Myocyte (in vitro differentiated cells): ENCODE measurements at regions not wholly inside any gene's neighbourhood (a gene's known extent, or its start where the extent isn't known, plus 50 kb on each side); places are given as distances from the start of the nearest gene placed in this dataset.

ENCODE experiments used
- DNase-seq: peaks from one replicate; pipeline ENCODE4 v3.0.0-alpha.2; 2012; ENCODE audit warnings: low read depth

GRCh38 chr2:149819356-149819957 lies 231.9 kb upstream of the MMADHC start:
- DNase-seq, result no peak

DNA sequence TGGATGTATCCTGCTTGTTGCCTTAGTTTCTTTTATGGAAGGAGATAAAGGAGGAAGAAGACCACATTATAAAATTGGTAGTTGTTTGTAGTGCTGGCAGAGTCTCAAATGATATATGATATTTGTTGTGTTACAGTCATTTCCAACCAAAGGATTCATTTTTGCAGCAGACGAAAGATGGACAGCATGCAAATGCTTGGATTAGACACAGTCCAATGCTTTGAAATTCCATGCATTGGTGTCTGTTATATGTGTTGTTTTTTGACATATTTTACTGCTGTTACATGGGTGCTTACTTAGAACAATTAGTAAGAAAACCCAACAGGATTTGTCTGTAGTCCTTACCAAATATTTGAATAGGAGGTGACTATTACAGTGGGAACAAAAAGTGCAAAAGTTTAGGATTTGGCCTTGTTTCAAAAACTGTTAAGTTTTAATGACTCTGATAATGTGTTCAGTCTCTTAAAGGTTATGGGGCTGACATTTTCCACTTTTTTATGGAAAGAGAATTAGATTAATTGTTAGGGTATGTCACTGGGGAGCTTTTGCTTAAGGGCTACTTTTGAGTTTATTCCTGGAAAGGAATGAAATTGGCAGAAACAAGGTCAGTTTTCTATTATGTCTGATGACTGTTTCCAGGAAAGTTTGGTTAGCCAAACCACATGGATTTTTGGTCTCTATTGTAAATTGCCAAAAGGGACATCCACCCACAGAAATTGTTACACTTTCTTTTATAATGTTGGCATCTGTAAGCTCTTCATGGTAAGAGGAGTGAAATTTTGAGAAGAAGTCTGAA lies 229.4 kb upstream of the MMADHC start:
- DNase-seq, result no peak

GRCh38 chr2:149815941-149816340 lies 228.4 kb upstream of the MMADHC start:
- no peak for DNase-seq

DNA sequence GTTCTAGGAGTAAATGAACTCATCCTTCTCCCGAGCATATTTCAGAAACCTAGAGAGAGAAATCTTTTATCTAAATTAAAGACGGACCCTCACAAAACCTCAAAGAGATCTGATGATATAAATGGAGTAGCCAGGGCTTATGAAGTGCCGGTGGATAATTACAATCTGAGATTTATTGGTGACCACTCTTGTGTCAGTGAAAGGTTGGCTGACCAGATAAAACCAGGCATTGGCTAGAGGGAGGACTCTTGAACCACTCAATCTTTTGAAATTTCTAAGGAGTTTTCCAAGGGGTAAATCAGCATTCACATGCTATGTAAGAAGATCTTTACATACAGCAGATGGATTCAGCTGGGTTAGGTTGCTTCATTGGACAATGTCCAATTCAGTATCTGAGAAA lies 227.3 kb upstream of the MMADHC start:
- no peak for DNase-seq

DNA sequence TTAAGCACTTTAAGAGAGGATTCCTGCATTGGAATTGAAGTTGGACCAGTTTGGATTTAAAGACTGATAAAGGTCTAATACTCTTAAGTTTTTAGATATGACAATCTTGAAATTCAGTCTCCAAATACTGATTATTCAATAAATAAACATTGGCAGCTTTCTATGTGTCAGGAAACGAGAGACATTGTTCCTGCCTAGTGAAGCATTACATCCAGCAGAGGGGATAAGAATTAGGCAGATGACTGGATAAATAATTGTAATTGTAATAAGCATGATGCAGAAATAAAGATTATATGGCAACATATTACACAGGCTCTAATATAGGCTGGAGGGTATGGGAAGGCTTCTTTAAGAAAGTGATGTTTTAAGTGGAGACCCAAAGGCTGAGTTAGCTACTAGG lies 226.5 kb upstream of the MMADHC start:
- DNase-seq, result no peak

DNA sequence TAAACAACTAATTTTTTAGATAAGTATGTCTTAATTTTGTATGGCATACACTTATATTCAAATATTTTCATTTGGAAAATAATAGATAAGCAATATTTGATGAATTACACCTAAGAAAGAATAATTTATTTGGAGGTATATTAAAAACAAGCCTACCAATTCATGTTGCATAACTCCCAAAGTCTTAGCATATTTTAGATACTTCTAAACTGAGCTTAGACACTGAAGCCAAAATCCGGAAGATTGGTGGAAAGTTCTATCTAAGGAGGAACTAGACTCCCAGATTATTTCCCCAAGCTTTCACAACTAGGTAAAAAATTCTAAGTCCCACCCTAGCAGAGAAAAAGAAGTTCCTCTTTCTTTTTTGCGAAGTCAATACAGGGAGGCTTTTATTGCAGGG lies 221.0 kb upstream of the MMADHC start:
- DNase-seq, result no peak

GRCh38 chr2:149806651-149807050 lies 219.1 kb upstream of the MMADHC start:
- no peak for DNase-seq

- DNase-seq, result no peak
Observed at GRCh38 chr2:149800624-149801542, 213.3 kb upstream of the MMADHC start.

- DNase-seq, result peak; percentile 70
Observed at GRCh38 chr2:149799013-149799705, 211.6 kb upstream of the MMADHC start.

- no peak for DNase-seq
Observed at GRCh38 chr2:149797030-149797429, 209.5 kb upstream of the MMADHC start.

DNA sequence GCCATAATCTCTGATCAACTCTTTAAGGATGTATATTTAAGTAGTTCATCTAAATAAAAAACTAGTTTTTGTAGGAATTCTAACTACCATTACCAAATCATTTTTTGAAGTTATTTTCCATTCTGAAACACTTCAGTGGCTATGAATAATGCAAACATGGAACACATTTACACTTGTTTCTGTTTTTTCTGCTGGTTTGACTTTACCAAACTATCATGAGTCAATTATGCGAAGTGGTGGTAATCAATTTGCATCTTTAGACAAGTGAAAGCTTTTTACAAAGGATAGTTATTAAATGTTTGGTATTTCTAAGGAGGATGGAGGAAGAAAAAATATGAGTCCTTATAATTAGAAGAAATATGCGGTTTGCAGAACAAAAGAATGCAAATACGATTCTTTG lies 202.0 kb upstream of the MMADHC start:
- no peak for DNase-seq

- DNase-seq, result peak; percentile 17
Observed at GRCh38 chr2:149787206-149787605, 199.6 kb upstream of the MMADHC start.

DNA sequence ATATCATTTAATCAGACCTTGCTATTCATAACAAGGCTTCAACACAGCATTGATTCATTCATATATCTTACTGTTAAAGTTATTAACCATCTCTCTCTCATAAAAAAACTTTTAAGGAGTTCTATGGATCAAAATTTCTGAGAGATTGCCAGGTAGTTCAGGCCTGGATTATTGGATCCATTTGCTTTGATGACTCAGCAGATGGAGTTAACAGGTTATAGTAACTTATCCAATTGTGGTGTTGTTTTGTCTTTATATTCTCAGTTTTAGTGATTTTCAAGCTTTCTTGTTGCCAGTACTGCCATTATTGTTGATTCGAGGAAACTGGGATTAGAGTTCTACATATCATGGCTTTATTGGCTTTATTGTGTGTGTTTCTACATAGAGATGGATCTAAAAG lies 195.7 kb upstream of the MMADHC start:
- no peak for DNase-seq

- peak; percentile 39 for DNase-seq
Observed at GRCh38 chr2:149782572-149782971, 195.0 kb upstream of the MMADHC start.

- no peak for DNase-seq
Observed at GRCh38 chr2:149781263-149781808, 193.8 kb upstream of the MMADHC start.

GRCh38 chr2:149773006-149773405 lies 185.4 kb upstream of the MMADHC start:
- no peak for DNase-seq

- DNase-seq, result peak; percentile 3
Observed at GRCh38 chr2:149768320-149768799, 180.8 kb upstream of the MMADHC start.

- DNase-seq, result peak; percentile 46
Observed at GRCh38 chr2:149767516-149767974, 180.0 kb upstream of the MMADHC start.

GRCh38 chr2:149766339-149766738 lies 178.8 kb upstream of the MMADHC start:
- DNase-seq, result no peak

GRCh38 chr2:149765636-149766035 lies 178.1 kb upstream of the MMADHC start:
- no peak for DNase-seq

DNA sequence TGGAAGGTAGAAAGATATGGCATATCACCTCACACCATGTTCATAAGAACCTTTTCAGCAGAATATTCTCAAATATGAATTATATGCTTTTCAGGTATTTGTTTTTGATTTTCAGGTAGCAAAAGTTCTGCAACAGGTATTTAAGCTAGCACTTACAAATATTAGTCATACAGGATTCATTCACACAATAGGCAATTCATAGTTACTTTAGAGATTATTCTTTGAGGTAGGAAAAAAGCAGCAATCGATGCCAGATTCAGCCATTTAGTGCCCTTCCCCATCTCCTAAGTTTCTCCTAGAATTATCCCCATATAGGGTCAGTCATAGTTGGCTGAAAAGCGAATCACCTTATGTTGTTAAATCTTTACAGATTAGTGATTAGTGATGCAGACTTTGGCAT lies 177.4 kb upstream of the MMADHC start:
- DNase-seq, result no peak
